Activated naive CD4-positive, alpha-beta T cell treated with Interleukin-2 at 50 U/mL for 16 hours (primary cell): ENCODE measurements at regions not wholly inside any gene's neighbourhood (a gene's known extent, or its start where the extent isn't known, plus 50 kb on each side); places are given as distances from the start of the nearest gene placed in this dataset.
"Not testable (repeated sequence)": the region's sequence is repeated elsewhere in the genome, so short reads cannot be mapped to it uniquely, and the experiment has no call there.

Experiments
- DNase-seq: peaks from one replicate; pipeline ENCODE4 v3.0.0-alpha.2; 2020

DNA sequence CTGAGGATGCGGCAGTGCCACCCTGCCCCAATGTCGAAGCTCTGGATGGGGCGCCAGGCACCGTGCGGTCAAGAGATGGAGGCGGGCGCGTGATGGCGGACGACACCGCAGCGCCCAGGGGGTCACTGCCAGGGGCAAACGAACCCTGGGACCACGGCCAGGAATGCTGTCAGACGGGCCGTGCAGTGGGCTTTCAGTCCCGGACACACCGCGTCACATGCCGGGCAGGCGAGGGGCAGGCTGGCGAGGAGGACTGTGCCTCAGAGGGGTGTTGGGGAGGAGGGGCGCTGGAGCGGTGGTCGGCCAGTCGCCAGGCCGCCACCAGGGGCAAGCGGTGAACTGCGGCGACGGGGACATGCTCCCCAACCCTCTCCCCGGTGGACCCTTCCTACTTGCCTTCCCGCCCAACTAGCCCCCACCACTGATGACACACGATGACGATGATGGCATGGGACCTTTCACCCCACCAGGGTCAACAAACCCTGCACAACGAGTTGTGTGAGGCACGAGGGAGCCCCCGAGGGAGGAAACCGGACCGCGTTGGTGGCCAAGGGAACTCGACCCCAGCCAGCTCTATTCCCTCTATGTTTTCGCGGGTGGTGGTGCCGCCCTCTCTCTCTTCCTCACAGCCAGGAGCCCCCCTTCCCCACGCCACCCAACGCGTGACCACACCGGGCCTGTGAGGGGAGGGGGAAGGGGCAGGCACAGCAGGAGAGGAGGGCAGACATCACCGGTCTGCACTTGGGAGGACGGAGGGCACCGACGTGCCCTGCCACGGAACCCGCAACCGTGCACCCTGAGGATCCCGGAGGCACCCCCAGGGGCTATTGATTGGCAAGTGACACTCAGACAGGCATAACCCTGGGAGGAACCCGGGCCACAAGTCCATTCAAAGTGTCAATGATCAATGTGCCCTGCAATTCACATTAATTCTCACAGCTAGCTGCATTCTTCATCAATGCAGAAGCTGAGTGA, 1960.9 kb upstream of the DEFB115 start:
- no peak for DNase-seq

DNA sequence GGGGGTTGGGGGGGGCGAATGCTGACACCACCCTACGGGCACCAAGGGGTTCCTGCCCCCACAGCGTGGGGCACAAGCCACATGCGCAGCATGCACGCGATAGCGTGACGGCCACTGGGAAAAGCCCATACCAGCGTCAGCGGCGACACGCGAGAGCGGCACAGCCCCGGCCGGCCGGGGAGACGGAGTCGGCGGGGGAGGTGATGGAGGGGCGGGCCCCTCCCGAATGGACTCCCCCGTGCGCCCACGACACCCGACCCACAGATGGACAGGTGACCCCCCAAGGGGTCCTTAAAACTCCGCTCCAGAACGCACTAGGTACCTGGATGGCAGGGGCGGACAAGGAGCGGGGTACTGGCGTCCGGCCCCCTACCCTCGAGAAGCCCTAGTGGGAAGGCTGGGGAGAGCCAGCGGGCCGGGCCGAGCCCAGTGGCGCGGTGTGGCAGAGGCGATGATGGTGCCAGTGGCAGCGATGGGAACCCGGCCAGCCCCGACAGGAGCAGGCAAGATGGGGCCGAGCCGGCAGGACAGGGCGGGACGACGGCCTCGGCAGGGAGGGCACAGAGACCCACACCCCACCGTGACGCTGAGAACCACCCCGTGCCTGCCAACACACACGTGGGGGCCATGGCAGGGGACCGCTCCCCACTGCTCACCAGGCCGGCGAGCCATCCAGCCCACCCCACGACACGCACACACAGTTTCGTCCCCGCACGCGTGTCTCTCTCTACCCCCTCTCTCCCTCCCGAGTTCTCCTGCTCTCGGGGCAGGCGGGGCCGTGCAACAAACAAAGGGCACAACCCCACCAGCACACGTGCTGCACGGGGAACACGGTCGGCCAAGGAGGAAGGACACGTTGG, 1959.8 kb upstream of the DEFB115 start:
- no peak for DNase-seq

DNA sequence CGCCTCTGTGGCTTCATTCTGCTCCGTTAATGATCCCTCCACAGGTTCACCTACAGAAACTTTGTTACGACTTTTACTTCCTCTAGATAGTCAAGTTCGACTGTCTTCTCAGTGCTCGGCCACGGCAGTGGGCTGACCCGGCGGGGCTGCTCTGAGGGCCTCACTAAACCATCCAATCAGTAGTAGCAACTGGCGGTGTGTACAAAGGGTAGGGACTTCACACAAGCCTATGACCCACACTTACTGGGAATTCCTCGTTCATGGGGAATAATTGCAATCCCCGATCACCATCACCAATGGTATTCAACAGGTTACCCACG, 1959.2 kb upstream of the DEFB115 start:
- DNase-seq, result no peak

DNA sequence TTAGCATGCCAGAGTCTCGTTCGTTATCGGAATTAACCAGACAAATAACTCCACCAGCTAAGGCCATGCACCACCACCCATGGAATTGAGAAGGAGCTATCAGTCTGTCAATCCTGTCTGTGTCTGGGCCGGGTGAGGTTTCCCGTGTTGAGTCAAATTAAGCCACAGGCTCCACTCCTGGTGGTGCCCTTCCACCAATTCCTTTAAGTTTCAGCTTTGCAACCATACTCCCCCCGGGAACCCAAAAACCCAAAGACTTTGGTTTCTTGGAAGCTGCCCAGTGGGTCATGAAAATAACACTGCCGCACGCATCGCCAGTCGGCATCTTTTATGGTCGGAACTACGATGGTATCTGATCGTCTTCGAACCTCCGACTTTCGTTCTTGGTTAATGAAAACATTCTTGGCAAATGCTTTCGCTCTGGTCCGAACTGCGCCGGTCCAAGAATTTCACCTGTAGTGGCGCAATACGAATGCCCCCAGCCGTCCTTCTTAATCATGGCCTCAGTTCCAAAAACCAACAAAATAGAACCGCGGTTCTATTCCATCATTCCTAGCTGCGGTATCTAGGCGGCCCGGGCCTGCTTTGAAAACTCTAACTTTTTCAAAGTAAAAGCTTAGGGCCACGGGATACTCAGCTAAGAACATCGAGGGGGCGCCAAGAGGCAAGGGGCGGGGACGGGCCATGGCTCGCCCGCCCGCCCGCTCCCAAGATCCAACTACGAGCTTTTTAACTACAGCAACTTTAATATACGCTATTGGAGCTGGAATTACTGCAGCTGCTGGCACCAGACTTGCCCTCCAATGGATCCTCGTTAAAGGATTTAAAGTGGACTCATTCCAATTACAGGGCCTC, 1958.5 kb upstream of the DEFB115 start:
- no peak for DNase-seq

DNA sequence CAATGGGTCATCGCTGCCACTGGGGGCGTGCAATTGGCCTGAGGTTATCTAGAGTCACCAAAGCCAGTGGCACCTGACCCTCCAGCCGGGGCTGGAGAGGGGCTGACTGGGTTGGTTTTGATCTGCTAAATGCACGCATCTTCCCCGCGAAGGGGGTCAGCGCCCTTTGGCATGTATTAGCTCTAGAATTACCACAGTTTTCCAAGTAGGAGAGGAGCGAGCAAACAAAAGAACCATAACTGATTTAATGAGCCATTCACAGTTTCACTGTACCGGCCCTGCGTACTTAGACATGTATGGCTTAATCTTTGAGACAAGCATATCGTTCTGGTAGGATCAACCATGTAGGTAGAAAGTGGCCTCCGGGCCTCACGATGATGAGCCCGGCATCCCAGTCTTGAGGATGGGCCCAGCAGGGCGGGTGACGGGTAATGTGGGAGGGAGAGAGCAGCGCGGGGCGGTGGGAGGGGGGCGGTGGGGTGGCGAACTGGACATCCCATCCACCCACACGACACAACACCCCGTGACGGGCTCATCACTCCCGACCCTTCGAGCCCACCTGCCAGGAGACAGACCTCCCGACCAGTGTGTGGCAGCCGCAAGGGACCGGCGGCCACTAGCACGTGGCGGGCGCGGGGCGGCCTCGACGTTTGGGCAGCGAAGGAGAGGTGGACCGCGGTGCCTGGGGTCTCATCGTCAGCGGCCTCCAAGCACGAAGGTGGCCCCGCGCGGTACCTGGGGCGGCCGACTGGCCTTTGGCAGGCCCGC, 1957.5 kb upstream of the DEFB115 start:
- no peak for DNase-seq

DNA sequence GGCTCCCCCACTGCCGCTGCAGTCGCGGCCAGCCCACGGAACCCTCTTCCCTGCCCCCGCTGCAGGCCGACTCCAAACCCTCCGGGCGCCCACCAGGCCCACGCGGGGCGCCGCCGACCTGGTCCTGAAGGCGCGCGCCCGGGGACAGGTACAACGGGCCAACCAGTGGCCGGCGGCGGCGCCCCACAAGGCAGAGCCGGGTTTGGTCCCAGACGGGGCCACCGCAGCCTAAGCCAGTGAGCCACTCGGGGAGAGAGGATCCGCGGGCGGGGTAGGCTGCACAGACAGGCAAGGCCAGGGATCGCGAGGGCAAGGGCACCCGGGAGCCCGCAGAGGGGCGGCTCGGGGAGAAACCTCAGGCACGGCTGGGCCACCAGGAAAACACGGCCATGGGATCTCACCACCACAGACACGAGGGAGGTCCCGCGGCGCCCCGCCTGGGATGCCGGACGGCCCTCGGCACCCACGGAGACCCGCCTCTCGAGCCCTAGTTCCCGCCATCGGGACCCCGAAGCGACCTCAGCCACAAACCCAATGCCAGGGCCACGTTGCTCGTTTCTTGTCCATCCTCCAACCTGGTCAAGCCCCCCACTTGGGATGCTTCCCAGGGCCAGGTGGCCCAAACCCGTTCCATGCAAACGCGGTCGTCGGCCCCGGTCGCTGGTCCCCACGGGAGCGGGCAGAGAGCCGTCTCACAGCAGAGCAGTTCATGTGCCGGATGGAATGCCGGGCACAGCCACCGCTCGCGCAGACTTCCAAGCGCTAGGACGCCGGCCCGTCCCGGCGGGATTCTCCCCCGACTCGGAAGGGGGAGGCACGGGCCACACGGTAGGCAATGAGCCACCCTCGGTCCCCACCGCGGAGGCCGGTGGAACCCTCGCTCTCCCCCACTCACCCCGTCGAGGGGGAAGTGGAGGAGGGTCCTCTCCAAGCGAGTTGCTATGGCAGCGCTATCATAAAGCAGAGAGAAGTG, 1956.6 kb upstream of the DEFB115 start:
- no peak for DNase-seq

DNA sequence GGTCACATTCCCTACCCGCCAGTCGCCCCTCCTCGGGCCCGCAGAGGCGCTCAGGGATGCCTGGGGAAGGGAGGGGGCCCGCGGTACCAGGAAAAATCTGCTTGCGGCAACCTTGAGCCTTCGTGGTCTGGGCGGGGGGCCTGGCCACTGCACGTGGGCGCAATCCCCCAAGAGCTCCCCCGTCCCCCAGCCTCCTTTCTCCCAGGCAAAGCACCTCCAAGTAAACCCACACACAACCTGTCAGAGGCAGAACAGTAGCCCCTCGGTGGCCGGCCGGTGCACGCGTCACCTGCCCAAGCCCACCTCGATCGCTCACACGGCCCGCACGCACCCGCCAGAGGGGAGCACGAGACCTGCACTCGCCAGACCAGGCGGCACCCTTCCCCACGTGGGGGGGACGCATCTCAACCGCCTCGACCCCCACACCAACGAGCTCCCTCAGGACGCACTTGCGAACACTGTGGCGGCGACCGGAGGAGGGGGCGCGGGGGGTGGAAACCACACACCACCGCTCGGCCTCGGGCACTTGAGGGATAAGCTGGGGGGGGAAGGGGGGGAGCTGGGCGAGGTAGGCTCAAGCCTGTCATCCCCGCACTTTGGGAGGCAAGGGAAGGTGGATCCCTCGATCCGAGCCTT, 1955.7 kb upstream of the DEFB115 start:
- DNase-seq, result no peak

DNA sequence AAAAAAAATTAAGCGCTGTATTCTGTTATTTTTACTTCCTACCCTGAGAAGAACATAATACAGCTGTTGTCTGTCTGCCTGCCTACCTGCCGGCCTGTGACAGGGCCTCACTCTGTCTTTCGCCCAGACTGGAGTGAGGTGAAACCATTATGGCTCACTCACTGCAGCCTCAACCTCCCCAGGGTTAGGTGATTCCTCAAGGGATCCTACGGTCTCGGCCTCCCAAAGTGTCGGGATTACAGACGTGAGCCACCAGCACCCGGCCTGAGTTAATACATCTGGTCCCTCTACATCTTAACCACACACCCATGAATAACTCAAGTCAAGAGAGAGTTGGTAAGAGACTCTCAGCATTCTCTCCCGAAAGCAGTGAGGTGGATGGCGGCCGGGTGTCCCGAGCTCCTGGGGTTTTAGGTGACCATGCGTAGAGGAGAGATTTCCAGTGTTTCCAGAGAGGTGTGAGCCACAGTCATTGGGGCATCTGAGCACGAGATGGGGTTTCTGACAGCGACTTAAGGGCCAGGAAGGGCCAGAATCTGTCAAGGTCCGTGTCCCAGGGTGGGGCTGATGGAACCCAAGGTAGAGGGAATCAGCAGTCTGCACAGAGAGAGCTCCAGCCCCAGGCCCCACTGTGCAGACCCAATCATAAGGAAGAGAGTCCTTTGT, 1954.4 kb upstream of the DEFB115 start:
- no peak for DNase-seq

DNA sequence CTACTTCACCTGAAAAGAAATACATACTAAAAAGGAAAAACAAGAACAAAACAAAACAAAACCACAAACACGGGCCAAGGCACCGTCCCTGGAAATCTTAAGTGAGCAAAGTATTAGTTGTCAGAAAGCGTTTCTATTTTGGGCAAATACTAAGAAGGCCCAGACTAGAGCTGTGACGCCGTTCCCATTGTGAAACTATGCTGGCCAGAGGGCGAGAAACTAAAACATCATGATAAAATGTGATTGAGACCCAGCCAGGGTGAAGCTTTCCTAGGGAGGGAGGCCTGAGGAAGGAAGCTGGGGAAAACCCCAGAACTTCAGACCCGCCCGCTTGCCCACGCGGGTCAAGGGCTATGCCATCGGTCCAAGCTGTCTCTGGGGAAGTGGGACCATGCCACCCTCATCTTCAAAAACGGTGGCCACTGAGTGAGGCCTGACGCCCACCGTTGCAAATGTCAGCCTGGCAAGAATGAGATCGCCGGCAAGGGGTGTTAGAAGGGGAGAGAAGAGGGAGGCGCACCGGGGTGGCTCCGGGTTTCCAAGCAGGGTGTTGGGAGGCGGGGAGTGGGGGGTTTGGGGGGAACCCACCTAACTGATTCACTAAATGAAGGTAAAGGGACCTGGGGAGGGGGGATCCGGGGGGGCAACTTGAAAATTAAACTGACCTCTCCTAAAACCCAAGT, 1950.9 kb upstream of the DEFB115 start:
- DNase-seq, result peak; percentile 35

DNA sequence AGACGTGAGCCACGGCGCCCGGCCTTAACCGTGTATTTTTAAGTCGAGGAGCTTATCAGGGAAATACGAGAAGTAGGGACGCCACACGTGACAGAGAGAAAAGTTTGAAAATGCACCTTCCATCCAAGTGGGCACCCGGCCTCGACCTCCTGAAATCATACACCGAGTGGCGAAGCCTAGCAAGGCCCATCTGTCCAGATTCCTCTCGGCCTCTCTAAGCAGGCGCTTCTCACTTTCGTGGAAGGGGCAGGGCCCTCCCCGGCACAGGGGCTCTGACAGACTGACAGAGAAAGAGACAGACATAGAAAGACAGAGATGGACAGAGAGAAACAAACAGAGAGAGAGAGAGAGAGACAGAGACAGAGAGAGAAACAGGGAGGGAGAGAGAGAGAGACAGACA, 1950.0 kb upstream of the DEFB115 start:
- DNase-seq, result not testable (repeated sequence)

DNA sequence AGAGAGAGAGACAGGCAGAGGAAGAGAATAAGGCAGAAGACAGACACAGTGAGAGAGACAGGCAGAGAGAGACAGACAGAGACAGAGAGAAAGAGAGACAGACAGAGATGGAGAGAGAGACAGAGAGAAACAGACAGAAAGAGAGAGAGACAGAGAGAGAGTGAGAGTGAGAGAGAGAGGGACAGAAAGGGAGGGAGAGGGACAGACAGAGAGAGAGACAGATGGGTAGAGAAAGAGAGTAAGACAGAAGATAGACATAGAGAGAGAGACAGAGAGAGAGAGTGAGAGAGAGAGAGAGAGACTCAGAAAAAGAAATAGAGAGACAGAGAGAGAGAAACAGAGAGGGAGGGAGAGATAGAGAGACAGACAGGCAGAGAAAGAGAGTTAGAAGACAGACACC, 1948.5 kb upstream of the DEFB115 start:
- DNase-seq, result not testable (repeated sequence)

DNA sequence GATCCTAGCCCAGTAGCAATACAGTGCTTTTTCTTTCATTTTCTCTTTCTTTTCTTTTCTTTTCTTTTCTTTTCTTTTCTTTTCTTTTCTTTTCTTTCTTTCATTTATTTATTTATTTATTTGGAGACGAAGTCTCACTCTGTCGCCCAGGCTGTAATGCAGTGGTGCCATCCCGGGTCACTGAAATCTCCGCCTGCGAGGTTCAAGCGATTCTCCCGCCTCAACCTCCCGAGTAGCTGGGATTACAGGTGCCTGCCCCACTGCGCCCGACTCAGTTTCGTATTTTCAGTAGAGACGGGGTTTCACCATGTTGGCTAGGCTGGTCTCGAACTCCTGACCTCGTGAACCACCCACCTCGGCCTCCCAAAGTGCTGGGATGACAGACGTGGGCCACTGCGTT, 1948.0 kb upstream of the DEFB115 start:
- DNase-seq, result not testable (repeated sequence)

DNA sequence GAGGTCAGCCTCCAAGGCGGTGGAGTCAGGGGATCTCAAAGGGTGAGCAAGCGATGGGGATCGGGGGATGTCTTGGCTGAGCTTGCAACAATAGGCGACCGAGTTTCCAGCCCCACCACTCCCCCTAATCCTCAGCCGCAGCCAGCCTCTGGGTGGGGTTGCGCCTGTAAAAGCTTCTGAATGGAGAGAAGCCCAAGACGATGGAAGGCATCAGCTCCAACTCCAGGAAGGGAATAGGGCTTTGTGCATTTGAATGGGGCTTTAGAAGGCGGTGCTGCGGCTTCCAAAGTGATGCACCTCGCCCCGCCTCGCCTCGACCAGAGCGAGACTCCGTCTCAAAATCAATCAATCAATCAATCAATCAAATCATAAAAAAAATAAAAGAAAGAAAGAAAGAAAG, 1946.4 kb upstream of the DEFB115 start:
- DNase-seq, result not testable (repeated sequence)

DNA sequence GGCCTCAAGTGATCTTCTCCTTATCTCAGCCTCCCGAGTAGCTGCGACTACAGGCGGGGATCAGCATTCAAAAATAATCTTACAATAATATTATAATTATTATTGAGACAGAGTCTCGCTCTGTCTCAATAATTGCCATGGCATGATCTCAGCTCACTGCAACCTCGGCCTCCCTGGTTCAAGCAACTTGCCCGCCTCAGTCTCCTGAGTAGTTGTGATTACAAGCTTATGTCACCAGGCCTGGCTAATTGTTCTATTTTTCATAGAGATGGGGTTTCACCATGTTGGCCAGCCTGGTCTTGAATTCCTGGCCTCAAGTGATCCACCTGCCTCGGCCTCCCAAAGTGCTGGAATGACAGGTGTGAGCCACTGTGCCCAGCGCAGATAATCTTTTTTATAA, 1944.8 kb upstream of the DEFB115 start:
- DNase-seq, result not testable (repeated sequence)

DNA sequence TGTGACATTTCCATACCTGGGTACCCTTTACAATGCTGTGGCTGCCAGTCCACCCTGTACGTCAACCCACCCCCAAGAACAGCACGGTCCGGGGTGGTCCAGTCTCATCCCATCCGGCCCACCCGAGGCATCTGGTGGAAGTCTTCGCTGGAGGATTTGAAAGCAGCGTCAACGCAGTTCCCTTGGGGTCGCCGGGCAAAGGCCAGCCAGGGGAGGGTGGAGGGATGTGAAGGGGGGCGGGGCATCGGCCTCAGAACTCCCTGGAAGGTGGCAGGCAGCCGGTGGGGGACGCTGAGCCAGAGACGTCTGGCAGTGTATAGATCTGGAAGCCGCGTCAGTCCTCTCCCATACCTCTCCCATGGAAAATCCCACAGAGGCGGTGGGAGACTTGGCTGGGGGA, 1944.0 kb upstream of the DEFB115 start:
- DNase-seq, result no peak

DNA sequence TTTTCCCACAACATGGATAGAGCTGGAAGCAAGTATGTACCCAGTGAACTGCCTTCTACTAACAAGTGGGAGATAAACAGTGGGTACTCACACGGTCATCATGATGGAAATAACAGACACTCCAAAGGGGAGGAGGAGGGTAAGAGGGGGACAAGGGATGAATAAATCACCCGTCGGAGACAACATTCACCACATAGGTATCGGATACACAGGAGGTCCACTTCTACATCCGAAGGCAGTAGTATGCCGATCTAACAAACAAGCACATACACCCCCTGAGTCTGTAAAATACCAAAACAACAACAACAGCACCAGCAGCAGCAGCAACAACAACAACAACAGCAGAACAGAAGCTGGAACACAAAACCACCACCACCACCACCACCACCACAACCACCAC, 1943.2 kb upstream of the DEFB115 start:
- no peak for DNase-seq

DNA sequence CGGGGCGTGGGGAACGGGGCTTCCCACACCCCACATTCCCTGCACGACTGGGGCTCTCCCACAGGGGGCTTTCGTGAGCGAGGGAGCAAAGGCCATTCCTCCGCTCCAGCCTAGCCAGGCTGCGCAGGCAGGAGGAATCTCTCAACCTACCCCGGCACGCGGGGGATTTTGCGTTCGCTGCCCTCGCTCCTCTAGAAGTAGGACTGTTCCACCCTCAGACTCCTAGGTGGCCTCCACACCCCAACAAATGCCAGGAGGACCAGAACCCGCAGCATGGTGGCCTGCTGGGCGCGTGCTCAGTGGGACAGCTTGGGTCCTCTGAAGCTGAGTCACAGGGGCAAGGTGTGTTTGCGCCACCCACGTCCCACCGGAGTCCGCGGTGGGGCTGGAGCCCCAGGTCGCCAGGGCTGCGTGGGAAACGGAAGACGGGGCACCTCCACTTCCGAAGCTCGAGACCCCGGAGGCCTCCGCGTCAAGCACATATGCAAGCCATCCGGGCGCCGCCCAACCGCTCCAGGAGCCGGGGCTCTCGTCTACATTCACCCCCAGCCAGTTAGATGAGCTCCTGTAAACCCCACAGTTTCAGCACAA, 1938.5 kb upstream of the DEFB115 start:
- no peak for DNase-seq

DNA sequence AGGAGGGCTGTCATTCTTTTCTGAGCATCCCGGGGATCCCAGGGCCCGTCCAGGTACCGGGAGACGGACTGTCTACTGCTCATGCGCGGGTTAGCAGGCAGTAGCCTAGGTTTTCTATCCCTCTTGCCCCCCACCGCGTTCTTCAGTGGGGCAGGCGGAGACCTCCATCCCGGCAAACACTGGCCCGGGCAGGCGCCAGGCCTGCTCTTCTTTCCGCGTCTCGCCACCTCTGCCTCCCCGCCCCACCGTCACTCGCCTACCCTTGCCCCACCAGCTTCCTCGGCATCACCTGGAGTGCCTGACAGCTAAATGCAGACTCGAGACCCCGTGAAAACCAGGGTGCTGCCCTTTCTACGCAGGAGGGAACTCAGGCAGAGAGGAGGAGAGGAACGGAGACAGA, 1937.7 kb upstream of the DEFB115 start:
- DNase-seq, result no peak
